ENCODE measurements at regions not wholly inside any gene's neighbourhood (a gene's known extent, or its start where the extent isn't known, plus 50 kb on each side); places are given as distances from the start of the nearest gene placed in this dataset.

GRCh38 chr18:42184685-42185477 lies 229.8 kb downstream of the PIK3C3 start:
- ChIA-PET CTCF (ENCODE audit: unreplicated experiment) (no interaction called here), POLR2A (no interaction called here)
- H3K4me3 ChIP-seq (ENCODE audit: low read depth, low read length, poor library complexity, severe bottlenecking), result no peak overlapping the region
- no peaks in the 10 kb centered on the region for H3K79me2 ChIP-seq (ENCODE audit: insufficient read depth, low read depth, low read length)
- H3K27ac ChIP-seq (ENCODE audit: low read depth, low read length, poor library complexity, severe bottlenecking), result no peak overlapping the region
- no peak for TF ChIP-seq CTCF (conservative IDR thresholded peaks at IDR 0.05; ENCODE audit: low read length)
- TF ChIP-seq EZH2phosphoT487 (IDR thresholded peaks at IDR 0.05; ENCODE audit: borderline replicate concordance, low read depth, low read length), result no peak
- BruUV-seq (replicated peaks), result no TSS peak
- no peak overlapping the region for H2AFZ ChIP-seq (ENCODE audit: low read length)
- no peaks in the 10 kb centered on the region for H3K9me3 ChIP-seq (ENCODE audit: low read length)
- H3K4me2 ChIP-seq (ENCODE audit: low read length), result no peak overlapping the region
- intact Hi-C loops (cut with micrococcal nuclease; ENCODE audit: unreplicated experiment), result no loop called here
- H4K20me1 ChIP-seq (ENCODE audit: insufficient read depth, low read length), result no peaks in the 10 kb centered on the region
- no peak for DNase-seq (ENCODE audit: low spot score)
- no peaks in the 10 kb centered on the region for H3K36me3 ChIP-seq (ENCODE audit: insufficient read depth, low read length)
- no peaks in the 10 kb centered on the region for H3K9me2 ChIP-seq (ENCODE audit: insufficient read depth, low read length)
- no peaks in the 10 kb centered on the region for H3K4me1 ChIP-seq (ENCODE audit: insufficient read depth, low read length, poor library complexity, severe bottlenecking)

DNA sequence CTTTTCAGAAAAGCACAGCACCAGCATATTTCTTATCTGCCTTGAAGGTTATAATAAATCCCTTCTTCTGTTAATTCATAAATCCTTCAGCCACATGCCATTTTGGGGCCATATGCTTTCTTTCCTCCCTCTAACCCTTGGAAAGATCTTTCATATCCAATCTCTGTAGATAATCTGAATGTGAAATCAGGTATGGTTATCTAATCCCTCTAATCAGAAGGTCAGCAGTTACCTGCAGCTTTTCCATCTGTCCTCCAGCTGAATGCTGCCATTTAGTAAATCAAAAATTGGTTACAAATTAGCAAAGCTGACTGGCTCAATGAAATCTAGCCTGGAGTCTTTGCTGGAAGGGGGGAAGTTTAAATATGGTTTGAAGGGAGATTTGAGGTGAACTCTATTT lies 230.5 kb downstream of the PIK3C3 start:
- H3K4me3 ChIP-seq (ENCODE audit: low read depth, low read length, poor library complexity, severe bottlenecking), result no peak overlapping the region
- no peaks in the 10 kb centered on the region for H3K9me3 ChIP-seq (ENCODE audit: low read length)
- no peaks in the 10 kb centered on the region for H3K79me2 ChIP-seq (ENCODE audit: insufficient read depth, low read depth, low read length)
- DNase-seq (ENCODE audit: low spot score), result no peak
- no peak overlapping the region for H3K4me2 ChIP-seq (ENCODE audit: low read length)
- no peak overlapping the region for H2AFZ ChIP-seq (ENCODE audit: low read length)
- ChIA-PET CTCF (ENCODE audit: unreplicated experiment) (no interaction called here), POLR2A (no interaction called here)
- no peak overlapping the region for H3K27ac ChIP-seq (ENCODE audit: low read depth, low read length, poor library complexity, severe bottlenecking)
- H3K4me1 ChIP-seq (ENCODE audit: insufficient read depth, low read length, poor library complexity, severe bottlenecking), result no peaks in the 10 kb centered on the region
- H4K20me1 ChIP-seq (ENCODE audit: insufficient read depth, low read length), result no peaks in the 10 kb centered on the region
- intact Hi-C loops (cut with micrococcal nuclease; ENCODE audit: unreplicated experiment), result no loop called here
- no peaks in the 10 kb centered on the region for H3K36me3 ChIP-seq (ENCODE audit: insufficient read depth, low read length)
- TF ChIP-seq CTCF (conservative IDR thresholded peaks at IDR 0.05; ENCODE audit: low read length), result no peak
- no peak for TF ChIP-seq EZH2phosphoT487 (IDR thresholded peaks at IDR 0.05; ENCODE audit: borderline replicate concordance, low read depth, low read length)
- H3K9me2 ChIP-seq (ENCODE audit: insufficient read depth, low read length), result no peaks in the 10 kb centered on the region
- no TSS peak for BruUV-seq (replicated peaks)

DNA sequence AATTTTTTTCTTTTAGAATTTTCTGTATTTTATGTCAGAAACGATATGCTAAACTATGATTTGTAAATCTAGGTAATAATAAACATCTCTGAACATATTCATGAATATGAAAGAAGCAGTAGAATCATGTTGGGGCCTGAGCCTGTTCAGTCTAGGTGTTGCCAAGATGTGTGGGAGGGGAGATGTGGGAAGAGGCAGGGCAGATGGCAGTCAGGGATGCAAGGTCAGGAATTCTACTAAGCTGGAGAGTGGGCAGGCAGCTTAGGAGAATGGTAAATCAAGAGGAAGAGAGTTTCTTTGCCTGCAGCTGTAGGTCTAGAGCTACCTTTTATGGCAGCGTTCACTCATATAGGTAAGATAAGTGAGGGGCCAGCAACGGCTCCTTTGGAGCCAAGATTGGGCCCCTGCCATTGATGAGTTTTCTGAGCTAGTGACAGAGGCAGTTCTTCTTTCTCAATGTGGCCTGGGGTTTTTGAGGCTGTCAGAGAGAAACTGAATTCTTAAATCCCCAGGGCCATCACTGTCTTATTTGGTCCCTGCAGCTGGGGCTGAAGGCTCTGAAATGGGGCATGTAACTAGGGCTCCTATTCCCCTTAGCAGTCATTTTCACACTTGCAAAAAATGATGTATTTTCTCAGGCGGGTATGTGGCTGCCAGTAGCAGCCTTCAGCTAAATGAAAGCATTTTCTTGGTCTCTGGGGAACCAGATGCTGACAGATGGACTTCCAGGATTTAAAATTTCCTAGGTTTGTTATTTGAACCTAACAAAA lies 232.8 kb downstream of the PIK3C3 start:
- no peaks in the 10 kb centered on the region for H3K9me3 ChIP-seq (ENCODE audit: low read length)
- no peaks in the 10 kb centered on the region for H3K9me2 ChIP-seq (ENCODE audit: insufficient read depth, low read length)
- no peak for TF ChIP-seq EZH2phosphoT487 (IDR thresholded peaks at IDR 0.05; ENCODE audit: borderline replicate concordance, low read depth, low read length)
- TF ChIP-seq CTCF (conservative IDR thresholded peaks at IDR 0.05; ENCODE audit: low read length), result no peak
- H3K79me2 ChIP-seq (ENCODE audit: insufficient read depth, low read depth, low read length), result no peaks in the 10 kb centered on the region
- ChIA-PET POLR2A (no interaction called here), CTCF (ENCODE audit: unreplicated experiment) (no interaction called here)
- no peaks in the 10 kb centered on the region for H3K4me1 ChIP-seq (ENCODE audit: insufficient read depth, low read length, poor library complexity, severe bottlenecking)
- no peaks in the 10 kb centered on the region for H3K36me3 ChIP-seq (ENCODE audit: insufficient read depth, low read length)
- no peak overlapping the region for H3K4me2 ChIP-seq (ENCODE audit: low read length)
- BruUV-seq (replicated peaks), result no TSS peak
- no peak overlapping the region for H2AFZ ChIP-seq (ENCODE audit: low read length)
- no peaks in the 10 kb centered on the region for H4K20me1 ChIP-seq (ENCODE audit: insufficient read depth, low read length)
- no peak for DNase-seq (ENCODE audit: low spot score)
- H3K27ac ChIP-seq (ENCODE audit: low read depth, low read length, poor library complexity, severe bottlenecking), result no peak overlapping the region
- intact Hi-C loops (cut with micrococcal nuclease; ENCODE audit: unreplicated experiment), result no loop called here
- no peak overlapping the region for H3K4me3 ChIP-seq (ENCODE audit: low read depth, low read length, poor library complexity, severe bottlenecking)
